ENCODE measurements at regions not wholly inside any gene's neighbourhood (a gene's known extent, or its start where the extent isn't known, plus 50 kb on each side); places are given as distances from the start of the nearest gene placed in this dataset.

DNA sequence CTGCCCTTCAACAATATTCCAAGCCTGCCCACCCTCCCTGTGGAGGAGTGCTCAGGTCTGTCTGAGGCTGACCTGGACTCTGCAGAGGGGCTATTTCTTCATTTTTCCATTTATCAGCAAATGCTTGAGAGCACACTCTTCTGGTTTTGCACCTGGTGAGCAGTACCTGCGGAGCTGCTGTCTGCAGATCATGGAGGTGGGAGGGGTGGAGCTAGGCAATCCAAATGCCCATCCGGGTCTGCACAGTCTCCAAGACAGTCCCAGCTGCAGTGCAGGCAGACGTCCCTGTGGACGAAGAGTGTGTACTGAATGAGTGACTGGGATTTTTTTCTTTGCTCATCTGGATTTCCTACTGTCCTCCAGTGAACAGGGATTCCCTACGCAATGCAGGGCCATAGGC is 239.8 kb downstream of the IRX2 start:
- Histone ChIP-seq H3K9me3 (ENCODE audit: low read length) (no peaks in the 10 kb centered on the region), H3K9ac (ENCODE audit: low read length) (no peak overlapping the region), H3K4me1 (ENCODE audit: insufficient read depth, low read length) (no peaks in the 10 kb centered on the region), H3K27me3 (ENCODE audit: low read length) (peaks cover 31% of the 10 kb centered on the region), H3K79me2 (ENCODE audit: low read length) (no peaks in the 10 kb centered on the region), H3K27ac (ENCODE audit: low read length) (no peak overlapping the region), H2AFZ (ENCODE audit: low read length) (no peak overlapping the region), H3K4me3 (ENCODE audit: low read length) (no peak overlapping the region), H3F3A (ENCODE audit: low read length, unreplicated experiment) (no peaks in the 10 kb centered on the region), H3K36me3 (ENCODE audit: low read depth, low read length) (no peaks in the 10 kb centered on the region), H3K4me2 (ENCODE audit: low read length) (no peak overlapping the region), H3K9me2 (replicated peaks; ENCODE audit: low read length) (no peaks in the 10 kb centered on the region), H4K20me1 (ENCODE audit: low read length) (no peaks in the 10 kb centered on the region)
- no TSS peak for BruUV-seq (replicated peaks)
- ATAC-seq = no peak
- POLR2A ChIA-PET (ENCODE audit: unreplicated experiment) = no interaction called here
- CTCF ChIA-PET = no interaction called here
- DNase-seq = no peak
- TF ChIP-seq EZH2phosphoT487 (IDR thresholded peaks at IDR 0.05; ENCODE audit: borderline replicate concordance, low read length) = no peak
- TF ChIP-seq, protein P1, sequence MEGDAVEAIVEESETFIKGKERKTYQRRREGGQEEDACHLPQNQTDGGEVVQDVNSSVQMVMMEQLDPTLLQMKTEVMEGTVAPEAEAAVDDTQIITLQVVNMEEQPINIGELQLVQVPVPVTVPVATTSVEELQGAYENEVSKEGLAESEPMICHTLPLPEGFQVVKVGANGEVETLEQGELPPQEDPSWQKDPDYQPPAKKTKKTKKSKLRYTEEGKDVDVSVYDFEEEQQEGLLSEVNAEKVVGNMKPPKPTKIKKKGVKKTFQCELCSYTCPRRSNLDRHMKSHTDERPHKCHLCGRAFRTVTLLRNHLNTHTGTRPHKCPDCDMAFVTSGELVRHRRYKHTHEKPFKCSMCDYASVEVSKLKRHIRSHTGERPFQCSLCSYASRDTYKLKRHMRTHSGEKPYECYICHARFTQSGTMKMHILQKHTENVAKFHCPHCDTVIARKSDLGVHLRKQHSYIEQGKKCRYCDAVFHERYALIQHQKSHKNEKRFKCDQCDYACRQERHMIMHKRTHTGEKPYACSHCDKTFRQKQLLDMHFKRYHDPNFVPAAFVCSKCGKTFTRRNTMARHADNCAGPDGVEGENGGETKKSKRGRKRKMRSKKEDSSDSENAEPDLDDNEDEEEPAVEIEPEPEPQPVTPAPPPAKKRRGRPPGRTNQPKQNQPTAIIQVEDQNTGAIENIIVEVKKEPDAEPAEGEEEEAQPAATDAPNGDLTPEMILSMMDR (conservative IDR thresholded peaks at IDR 0.05; ENCODE audit: low read depth, low read length) = no peak
- no peak for TF ChIP-seq EZH2 (IDR thresholded peaks at IDR 0.05; ENCODE audit: low read length, unreplicated experiment)
- intact Hi-C loops (cut with micrococcal nuclease) = no loop called here

DNA sequence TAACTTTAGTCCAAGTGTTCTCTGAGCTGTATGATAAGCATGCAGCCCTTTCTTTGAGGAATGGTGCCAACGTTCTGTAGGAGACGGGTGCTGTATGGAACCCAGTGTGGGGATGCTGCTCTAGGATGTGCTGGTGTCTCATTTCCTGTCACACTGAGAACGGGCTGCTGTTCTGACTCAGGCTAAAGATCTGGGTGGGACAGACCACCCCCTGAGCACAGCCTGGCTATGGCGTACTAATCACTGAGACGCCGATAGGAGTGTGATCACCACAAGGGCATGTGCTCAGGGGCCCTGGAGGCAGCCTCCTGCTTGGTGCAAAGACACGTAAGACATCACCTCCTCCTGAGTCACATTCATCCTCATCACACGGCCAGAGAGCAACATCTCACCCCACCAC is 240.4 kb downstream of the IRX2 start:
- BruUV-seq (replicated peaks) = no TSS peak
- TF ChIP-seq, protein P1 (conservative IDR thresholded peaks at IDR 0.05; ENCODE audit: low read depth, low read length) = no peak
- TF ChIP-seq EZH2 (IDR thresholded peaks at IDR 0.05; ENCODE audit: low read length, unreplicated experiment) (no peak), EZH2phosphoT487 (IDR thresholded peaks at IDR 0.05; ENCODE audit: borderline replicate concordance, low read length) (no peak)
- DNase-seq = no peak

DNA sequence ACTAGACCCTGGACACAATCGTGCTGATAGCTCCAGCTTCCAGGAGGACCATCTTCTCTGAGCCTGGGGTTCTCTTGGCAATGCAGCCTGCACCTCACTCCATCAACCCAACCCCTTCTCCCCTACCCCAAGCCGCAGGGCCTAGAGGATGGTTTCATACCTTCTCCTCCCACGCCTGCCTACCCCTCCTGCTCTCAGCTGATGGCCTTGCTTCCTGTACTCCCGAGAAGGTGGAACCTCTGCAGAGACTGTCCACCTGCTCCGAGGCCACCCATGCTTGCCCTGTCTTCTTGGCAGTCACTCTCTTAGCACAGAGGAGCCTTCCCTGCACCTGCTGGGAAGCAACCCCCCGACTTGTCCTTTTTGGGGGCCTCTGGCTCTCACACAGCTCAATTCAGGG is 241.9 kb downstream of the IRX2 start:
- intact Hi-C loops (cut with micrococcal nuclease) = no loop called here
- Histone ChIP-seq H3K4me2 (ENCODE audit: low read length) (no peak overlapping the region), H2AFZ (ENCODE audit: low read length) (no peak overlapping the region), H4K20me1 (ENCODE audit: low read length) (no peaks in the 10 kb centered on the region), H3K9me2 (replicated peaks; ENCODE audit: low read length) (no peaks in the 10 kb centered on the region), H3K4me3 (ENCODE audit: low read length) (no peak overlapping the region), H3K79me2 (ENCODE audit: low read length) (no peaks in the 10 kb centered on the region), H3F3A (ENCODE audit: low read length, unreplicated experiment) (no peaks in the 10 kb centered on the region), H3K9me3 (ENCODE audit: low read length) (no peaks in the 10 kb centered on the region), H3K36me3 (ENCODE audit: low read depth, low read length) (no peaks in the 10 kb centered on the region), H3K27me3 (ENCODE audit: low read length) (peaks cover 10% of the 10 kb centered on the region), H3K9ac (ENCODE audit: low read length) (no peak overlapping the region), H3K4me1 (ENCODE audit: insufficient read depth, low read length) (no peaks in the 10 kb centered on the region), H3K27ac (ENCODE audit: low read length) (no peak overlapping the region)
- DNase-seq (no peak), ATAC-seq (no peak)
- no peak for TF ChIP-seq EZH2 (IDR thresholded peaks at IDR 0.05; ENCODE audit: low read length, unreplicated experiment)
- TF ChIP-seq, protein P1 (conservative IDR thresholded peaks at IDR 0.05; ENCODE audit: low read depth, low read length) = no peak
- ChIA-PET CTCF (no interaction called here), POLR2A (ENCODE audit: unreplicated experiment) (no interaction called here)
- no TSS peak for BruUV-seq (replicated peaks)

More for the DNA sequence above, 240.4 kb downstream of the IRX2 start:
- Histone ChIP-seq H3K27ac (ENCODE audit: low read length) (no peak overlapping the region), H2AFZ (ENCODE audit: low read length) (no peak overlapping the region), H3K36me3 (ENCODE audit: low read depth, low read length) (no peaks in the 10 kb centered on the region), H3K27me3 (ENCODE audit: low read length) (peaks cover 26% of the 10 kb centered on the region), H3K9me3 (ENCODE audit: low read length) (no peaks in the 10 kb centered on the region), H3K79me2 (ENCODE audit: low read length) (no peaks in the 10 kb centered on the region), H3K4me2 (ENCODE audit: low read length) (no peak overlapping the region), H3K4me3 (ENCODE audit: low read length) (no peak overlapping the region), H3K9ac (ENCODE audit: low read length) (no peak overlapping the region), H3K9me2 (replicated peaks; ENCODE audit: low read length) (no peaks in the 10 kb centered on the region), H4K20me1 (ENCODE audit: low read length) (no peaks in the 10 kb centered on the region), H3F3A (ENCODE audit: low read length, unreplicated experiment) (no peaks in the 10 kb centered on the region), H3K4me1 (ENCODE audit: insufficient read depth, low read length) (no peaks in the 10 kb centered on the region)
- POLR2A ChIA-PET (ENCODE audit: unreplicated experiment) = no interaction called here
- ATAC-seq = no peak
- intact Hi-C loops (cut with micrococcal nuclease) = no loop called here
- CTCF ChIA-PET = no interaction called here
